ENCODE measurements at regions not wholly inside any gene's neighbourhood (a gene's known extent, or its start where the extent isn't known, plus 50 kb on each side); places are given as distances from the start of the nearest gene placed in this dataset.

DNA sequence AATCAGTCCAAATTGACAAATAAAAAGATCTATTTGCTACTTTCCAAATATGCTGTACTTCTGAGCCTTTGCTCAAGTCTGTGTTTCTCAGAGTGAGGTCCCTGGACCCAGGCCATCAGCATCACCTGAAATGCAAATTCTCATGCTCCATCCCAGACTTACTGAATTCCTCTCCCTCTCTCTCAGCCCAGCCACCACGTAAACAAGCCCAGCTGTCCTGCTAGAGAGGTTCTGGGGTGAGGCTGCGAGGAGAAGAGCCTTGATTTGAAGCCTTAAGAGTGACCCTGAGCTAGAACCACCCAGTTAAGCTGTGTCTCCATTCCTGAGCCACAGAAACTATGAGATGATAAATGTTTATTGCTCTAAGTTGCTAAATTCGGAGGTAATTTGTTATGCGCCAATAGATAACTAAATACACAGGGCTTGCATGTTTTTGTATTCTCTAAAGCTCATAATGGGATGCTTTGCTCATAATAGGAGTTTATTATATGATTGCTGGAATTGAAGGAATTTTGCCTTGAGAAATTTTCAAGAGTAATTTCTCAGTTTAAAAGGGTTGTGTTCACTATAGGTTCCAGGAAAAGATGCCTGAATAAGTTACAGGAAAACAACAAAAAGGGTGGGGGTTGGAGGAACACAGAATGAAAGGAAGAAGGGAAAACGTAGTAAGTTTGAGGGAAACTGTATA, 98.9 kb upstream of the SPATA31D4 start:
- TF ChIP-seq, protein P1, sequence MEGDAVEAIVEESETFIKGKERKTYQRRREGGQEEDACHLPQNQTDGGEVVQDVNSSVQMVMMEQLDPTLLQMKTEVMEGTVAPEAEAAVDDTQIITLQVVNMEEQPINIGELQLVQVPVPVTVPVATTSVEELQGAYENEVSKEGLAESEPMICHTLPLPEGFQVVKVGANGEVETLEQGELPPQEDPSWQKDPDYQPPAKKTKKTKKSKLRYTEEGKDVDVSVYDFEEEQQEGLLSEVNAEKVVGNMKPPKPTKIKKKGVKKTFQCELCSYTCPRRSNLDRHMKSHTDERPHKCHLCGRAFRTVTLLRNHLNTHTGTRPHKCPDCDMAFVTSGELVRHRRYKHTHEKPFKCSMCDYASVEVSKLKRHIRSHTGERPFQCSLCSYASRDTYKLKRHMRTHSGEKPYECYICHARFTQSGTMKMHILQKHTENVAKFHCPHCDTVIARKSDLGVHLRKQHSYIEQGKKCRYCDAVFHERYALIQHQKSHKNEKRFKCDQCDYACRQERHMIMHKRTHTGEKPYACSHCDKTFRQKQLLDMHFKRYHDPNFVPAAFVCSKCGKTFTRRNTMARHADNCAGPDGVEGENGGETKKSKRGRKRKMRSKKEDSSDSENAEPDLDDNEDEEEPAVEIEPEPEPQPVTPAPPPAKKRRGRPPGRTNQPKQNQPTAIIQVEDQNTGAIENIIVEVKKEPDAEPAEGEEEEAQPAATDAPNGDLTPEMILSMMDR (IDR thresholded peaks at IDR 0.05): no peak
- TF ChIP-seq NRF1 (IDR thresholded peaks at IDR 0.05; ENCODE audit: low read depth, low read length) (no peak), FOXM1 (IDR thresholded peaks at IDR 0.05; ENCODE audit: low read depth) (no peak), EZH2phosphoT487 (IDR thresholded peaks at IDR 0.05; ENCODE audit: borderline replicate concordance, low read depth) (no peak)
- TF ChIP-seq, protein P2, sequence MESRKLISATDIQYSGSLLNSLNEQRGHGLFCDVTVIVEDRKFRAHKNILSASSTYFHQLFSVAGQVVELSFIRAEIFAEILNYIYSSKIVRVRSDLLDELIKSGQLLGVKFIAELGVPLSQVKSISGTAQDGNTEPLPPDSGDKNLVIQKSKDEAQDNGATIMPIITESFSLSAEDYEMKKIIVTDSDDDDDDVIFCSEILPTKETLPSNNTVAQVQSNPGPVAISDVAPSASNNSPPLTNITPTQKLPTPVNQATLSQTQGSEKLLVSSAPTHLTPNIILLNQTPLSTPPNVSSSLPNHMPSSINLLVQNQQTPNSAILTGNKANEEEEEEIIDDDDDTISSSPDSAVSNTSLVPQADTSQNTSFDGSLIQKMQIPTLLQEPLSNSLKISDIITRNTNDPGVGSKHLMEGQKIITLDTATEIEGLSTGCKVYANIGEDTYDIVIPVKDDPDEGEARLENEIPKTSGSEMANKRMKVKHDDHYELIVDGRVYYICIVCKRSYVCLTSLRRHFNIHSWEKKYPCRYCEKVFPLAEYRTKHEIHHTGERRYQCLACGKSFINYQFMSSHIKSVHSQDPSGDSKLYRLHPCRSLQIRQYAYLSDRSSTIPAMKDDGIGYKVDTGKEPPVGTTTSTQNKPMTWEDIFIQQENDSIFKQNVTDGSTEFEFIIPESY (IDR thresholded peaks at IDR 0.05; ENCODE audit: borderline replicate concordance, low read depth): no peak
